HPDE6-E6E7 (cell line): ENCODE measurements at regions not wholly inside any gene's neighbourhood (a gene's known extent, or its start where the extent isn't known, plus 50 kb on each side); places are given as distances from the start of the nearest gene placed in this dataset.

Source experiments
- DNase-seq: peaks from one replicate; pipeline ENCODE4 v3.0.0; 2011; ENCODE audit warnings: missing footprints; ENCODE audit errors: extremely low spot score

GRCh38 chr15:31554261-31554660 lies 227.6 kb downstream of the KLF13 start:
- DNase-seq: no peak

DNA sequence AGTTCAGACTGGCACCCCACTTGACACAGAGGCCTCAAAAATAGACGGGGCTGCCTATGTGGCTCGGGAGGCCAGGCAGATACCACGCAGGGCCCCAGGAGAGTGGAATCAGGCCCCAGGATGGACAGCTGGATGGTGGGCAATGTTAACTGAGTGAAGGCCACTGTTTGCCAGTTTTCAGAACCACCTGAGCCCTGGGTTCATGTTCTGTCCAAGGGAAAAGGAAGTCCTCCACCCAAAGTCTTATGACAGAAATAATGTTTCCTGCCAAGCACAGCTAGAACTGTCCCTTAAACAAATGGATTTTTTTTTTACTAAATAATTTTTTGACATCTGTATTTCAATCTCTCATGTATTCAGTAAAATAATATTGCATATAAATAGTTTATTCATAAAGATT lies 228.4 kb downstream of the KLF13 start:
- DNase-seq: no peak

- no peak for DNase-seq
Observed at GRCh38 chr15:31556494-31557150, 230.0 kb downstream of the KLF13 start.

DNA sequence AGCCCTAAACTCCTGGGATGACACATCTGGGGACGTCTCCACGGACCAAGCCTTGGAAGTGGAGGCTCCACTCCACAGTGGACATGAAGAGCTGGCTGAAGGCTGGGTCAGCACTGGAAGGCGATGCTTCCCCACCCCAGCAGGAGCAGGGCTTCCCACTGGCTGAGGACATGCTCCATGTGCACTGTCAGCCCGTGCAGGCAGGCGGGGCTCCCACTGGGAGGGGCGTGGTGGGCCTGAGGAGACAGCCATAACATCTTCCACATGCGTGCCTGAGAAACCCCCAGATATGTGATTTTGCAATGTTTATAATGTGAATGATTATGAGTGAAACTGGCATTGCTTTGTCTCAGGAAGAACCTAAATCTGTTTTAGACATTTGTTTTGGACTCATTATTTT lies 231.3 kb downstream of the KLF13 start:
- no peak for DNase-seq

DNA sequence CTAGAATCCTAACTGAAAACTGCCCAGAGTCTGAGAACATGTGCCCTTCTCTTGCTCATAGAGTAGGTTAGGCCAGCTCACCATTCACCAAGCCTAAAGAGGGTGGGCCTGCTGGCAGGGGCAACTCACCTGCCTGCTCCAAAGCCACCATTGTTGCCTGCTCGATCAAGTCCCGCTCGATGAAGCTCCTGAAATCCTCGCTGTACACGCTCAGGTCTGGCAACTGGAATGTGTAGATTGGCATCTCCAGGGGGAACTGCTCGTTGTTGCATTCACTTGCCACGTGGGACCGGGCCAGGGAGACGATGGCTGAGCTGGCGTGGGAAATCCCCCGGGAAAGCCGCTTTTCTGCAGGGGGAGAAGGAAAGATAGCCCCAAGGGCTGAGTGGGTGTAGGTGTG lies 232.2 kb downstream of the KLF13 start:
- no peak for DNase-seq

- DNase-seq: no peak
Observed at GRCh38 chr15:31559786-31560185, 233.2 kb downstream of the KLF13 start.

DNA sequence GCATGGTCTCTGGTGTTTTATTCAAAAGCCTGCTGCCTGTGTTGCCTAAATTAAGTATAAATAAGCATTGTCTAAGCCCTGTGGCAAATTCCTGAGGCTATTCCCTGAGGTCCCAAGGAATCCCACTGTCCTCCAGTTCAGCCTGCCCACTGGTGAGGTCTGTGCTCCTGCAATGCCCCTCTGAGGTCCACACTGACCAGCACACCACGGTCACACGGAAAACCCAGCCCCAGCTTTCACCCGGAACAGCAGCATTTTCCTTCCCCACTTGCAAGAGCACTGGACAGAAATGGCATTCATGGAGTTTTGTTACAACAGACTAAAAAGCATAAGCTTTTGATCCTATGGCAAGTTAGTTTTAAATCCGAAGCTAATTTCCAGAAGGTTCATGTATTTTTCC lies 234.0 kb downstream of the KLF13 start:
- DNase-seq: no peak

GRCh38 chr15:31561156-31561555 lies 234.5 kb downstream of the KLF13 start:
- DNase-seq: no peak

GRCh38 chr15:31563001-31563400 lies 236.4 kb downstream of the KLF13 start:
- no peak for DNase-seq

GRCh38 chr15:31563421-31563820 lies 236.8 kb downstream of the KLF13 start:
- no peak for DNase-seq

GRCh38 chr15:31567861-31568260 lies 241.2 kb downstream of the KLF13 start:
- no peak for DNase-seq

GRCh38 chr15:31569836-31570235 lies 243.2 kb downstream of the KLF13 start:
- no peak for DNase-seq

DNA sequence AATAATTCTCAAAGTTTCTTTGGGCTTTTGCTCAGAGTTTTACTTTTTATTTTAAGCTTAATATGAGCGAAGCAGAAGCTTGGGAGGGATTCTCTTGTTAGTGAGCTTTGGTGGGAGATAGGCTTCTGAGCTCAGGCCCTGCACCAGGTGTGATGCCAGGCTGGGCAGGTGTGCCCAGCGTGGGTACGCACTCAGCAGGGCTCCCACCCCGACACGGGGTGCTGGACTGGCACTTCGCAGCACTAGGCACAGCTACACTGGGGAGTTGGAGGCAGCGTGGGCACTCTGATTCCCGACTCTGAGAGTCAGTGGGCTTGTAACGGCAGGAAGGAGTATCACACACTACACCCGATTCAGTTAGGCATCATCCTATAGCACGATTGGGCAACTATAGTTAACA lies 244.0 kb downstream of the KLF13 start:
- no peak for DNase-seq

GRCh38 chr15:31571676-31572075 lies 245.0 kb downstream of the KLF13 start:
- no peak for DNase-seq

GRCh38 chr15:31573759-31574158 lies 247.1 kb downstream of the KLF13 start:
- no peak for DNase-seq

GRCh38 chr15:31574766-31575165 lies 248.1 kb downstream of the KLF13 start:
- DNase-seq: no peak

- no peak for DNase-seq
Observed at GRCh38 chr15:31577108-31577507, 250.5 kb downstream of the KLF13 start.

GRCh38 chr15:31579282-31579681 lies 252.6 kb downstream of the KLF13 start:
- no peak for DNase-seq

- DNase-seq: no peak
Observed at GRCh38 chr15:31579976-31580375, 253.3 kb downstream of the KLF13 start.

DNA sequence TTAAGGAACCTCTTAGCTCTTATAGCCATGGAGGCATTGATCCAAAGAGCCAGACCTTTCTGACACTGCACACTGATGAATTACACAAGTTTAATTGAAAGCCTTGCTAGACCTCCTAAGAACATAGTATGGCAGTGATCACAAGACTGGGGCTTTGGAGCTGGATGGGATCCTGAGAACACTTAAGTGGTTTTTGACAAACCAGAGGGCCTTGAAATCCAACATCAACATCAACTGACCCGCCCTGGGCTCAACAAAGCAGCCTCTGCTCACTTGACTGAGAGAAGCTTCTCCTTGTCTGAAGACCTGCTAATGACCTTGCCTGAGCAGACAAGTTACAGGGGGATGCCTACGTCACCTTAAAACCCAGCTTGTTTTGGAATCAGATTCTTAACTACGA lies 257.6 kb downstream of the KLF13 start:
- no peak for DNase-seq

DNA sequence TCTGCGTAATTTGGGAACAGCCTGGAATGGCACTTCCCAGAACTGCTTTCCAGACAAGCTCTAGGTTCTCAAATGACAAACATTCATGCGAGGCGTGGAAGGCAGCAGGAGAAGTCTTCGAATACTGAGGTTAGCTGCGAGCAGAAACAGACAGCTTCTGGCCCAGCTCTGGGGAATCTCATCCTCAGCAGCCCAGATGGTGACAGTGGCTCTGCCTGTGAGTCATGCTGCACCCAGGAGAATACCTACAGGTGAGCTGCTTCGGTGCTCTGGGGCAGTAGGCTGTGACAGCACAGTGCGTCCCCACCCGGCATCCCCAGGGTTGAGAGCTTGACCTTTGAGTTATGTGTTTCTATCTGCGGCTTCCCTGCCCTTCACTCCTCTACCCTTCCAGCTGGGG lies 258.6 kb downstream of the KLF13 start:
- no peak for DNase-seq

DNA sequence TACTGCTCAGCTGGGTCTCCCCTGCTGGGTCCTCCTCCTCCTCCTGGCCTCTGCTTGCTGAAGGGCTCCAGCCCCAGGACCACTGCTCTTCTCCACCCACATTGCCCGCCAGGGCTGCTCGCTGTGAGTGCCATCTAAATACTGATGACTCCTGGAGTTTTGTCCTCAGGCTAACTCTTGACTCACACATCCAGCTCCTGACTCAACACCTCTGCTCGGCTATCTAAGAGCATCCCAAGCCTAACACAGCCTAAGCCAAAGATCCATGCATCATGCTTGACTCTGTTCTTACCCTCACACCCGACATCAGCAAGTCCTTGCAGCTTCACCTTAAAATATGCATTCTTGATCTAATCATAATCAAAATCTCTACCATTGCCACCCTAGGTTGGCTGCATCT lies 260.2 kb downstream of the KLF13 start:
- no peak for DNase-seq

- DNase-seq: no peak
Observed at GRCh38 chr15:31587583-31587982, 260.9 kb downstream of the KLF13 start.

- DNase-seq: no peak
Observed at GRCh38 chr15:31590609-31591008, 264.0 kb downstream of the KLF13 start.
